ENCODE measurements at regions not wholly inside any gene's neighbourhood (a gene's known extent, or its start where the extent isn't known, plus 50 kb on each side); places are given as distances from the start of the nearest gene placed in this dataset. TPM values are rescaled to one million over a fixed set of nuclear protein-coding genes. Genes with fewer than 3 reads are reported as not detected.

- Mint-ChIP-seq H3K27me3 (ENCODE audit: low read depth) (peaks cover 4% of the 10 kb centered on the region), H3K9me3 (no peaks in the 10 kb centered on the region), H3K4me3 (no peak overlapping the region), H3K36me3 (no peaks in the 10 kb centered on the region), H3K27ac (no peak overlapping the region), H3K4me1 (peaks cover 2% of the 10 kb centered on the region)
- DNase-seq (ENCODE audit: low spot score in 2 of 2, unreplicated experiment in 2 of 2), result no peak
- TF ChIP-seq CTCF (IDR thresholded peaks at IDR 0.05; ENCODE audit: unreplicated experiment), result no peak
These were observed 59.7 kb upstream of the DPYD start for GRCh38 chr1:97980530-97980929.

- Mint-ChIP-seq H3K4me3 (no peak overlapping the region), H3K4me1 (peaks cover 13% of the 10 kb centered on the region), H3K36me3 (no peaks in the 10 kb centered on the region), H3K9me3 (no peaks in the 10 kb centered on the region), H3K27ac (no peak overlapping the region), H3K27me3 (ENCODE audit: low read depth) (peaks cover 2% of the 10 kb centered on the region)
- no peak for DNase-seq (ENCODE audit: low spot score in 2 of 2, unreplicated experiment in 2 of 2)
- TF ChIP-seq CTCF (IDR thresholded peaks at IDR 0.05; ENCODE audit: unreplicated experiment), result no peak
These were observed 56.0 kb upstream of the DPYD start for GRCh38 chr1:97976801-97977200.

Small RNAs in the stretch of these regions (microRNA-seq; reads per million reads assigned to microRNA genes)
- gene MIR2682, result not detected

All from mesothelial cell of epicardium (in vitro differentiated cells).